ENCODE measurements at regions not wholly inside any gene's neighbourhood (a gene's known extent, or its start where the extent isn't known, plus 50 kb on each side); places are given as distances from the start of the nearest gene placed in this dataset.
"Not testable (repeated sequence)": the region's sequence is repeated elsewhere in the genome, so short reads cannot be mapped to it uniquely, and the experiment has no call there.

GRCh38 chrX:155747520-155747919 lies 133.6 kb upstream of the VAMP7 start:
- ATAC-seq (ENCODE audit: low FRiP score) (no peak), DNase-seq (ENCODE audit: low spot score) (no peak)
- TF ChIP-seq CTCF (IDR thresholded peaks at IDR 0.05), result no peak

DNA sequence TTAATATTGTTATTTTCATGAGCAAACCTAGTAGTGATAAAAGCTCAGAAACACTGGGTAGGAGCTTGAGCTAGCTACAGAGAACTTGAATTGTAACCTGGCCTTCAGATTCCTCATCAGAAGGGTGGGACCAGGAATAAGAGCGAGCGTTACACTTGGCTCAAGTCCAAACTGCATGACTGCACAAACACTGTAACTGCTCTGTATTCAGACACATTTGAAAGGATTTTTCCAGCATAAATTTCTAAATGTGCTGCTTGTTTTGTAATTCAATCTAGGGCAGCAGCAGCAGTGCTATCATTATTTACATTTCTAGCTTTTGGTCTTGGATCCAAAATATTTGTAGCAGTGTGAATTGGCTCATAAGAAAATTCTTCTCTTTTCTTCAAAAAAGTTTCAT lies 133.0 kb upstream of the TMLHE start:
- no peak for DNase-seq (ENCODE audit: low spot score)
- no peak for TF ChIP-seq CTCF (IDR thresholded peaks at IDR 0.05)
- no peak for ATAC-seq (ENCODE audit: low FRiP score)

DNA sequence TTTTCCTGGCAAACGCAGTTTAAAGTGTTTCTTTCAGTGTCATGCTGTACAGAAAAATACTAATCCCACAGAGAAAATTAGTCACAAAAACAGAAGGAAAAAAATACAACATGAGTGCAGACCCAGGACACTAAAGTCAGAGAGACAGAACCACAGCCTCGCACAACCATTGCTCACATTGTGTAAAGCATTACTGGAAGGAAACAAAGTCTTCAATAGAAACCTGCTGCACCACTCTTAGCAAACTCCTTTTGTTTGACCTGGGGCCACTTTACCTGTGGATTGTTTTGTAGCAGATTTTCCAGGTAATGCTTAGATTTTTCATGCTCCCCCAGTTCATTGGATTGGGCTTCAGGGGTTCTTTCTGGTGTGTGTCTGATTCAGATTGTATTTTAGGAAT lies 131.8 kb upstream of the TMLHE start:
- DNase-seq (ENCODE audit: low spot score), result no peak
- no peak for ATAC-seq (ENCODE audit: low FRiP score)

GRCh38 chrX:155728335-155728734 lies 115.6 kb upstream of the TMLHE start:
- ATAC-seq (ENCODE audit: low FRiP score); DNase-seq (ENCODE audit: low spot score): not testable (repeated sequence)

More for the DNA sequence above, 131.8 kb upstream of the TMLHE start:
- no peak for TF ChIP-seq CTCF (IDR thresholded peaks at IDR 0.05)

DNA sequence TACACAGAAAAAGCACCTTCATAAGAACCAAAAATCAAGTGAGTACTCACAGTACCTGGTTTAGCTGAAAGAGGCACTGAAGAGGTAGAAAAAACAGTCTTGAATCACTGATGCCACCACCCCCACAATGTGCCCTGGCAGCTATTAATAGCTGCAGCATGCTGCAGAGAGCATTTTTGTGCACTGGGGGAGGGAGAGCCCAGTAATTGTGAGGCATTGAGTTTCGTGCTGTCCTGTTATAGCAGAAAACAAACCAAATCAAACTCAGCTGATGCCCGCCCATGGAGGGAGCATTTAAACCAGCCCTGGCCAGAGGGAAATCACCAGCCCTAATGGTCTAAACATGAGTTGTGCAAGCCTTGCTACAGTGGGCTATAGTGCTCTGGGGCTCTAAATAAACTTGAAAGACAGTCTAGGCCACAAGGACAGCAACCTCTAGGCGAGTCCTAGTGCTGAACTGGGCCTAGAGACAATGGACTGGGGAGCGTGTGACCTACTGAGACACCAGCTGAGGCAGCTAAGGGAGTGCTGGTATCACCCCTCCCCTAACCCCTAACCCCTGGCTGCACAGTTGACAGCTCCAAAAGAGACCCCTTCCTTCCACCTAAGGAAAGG lies 106.3 kb upstream of the TMLHE start:
- no peak for TF ChIP-seq CTCF (IDR thresholded peaks at IDR 0.05)
- no peak for ATAC-seq (ENCODE audit: low FRiP score)
- no peak for DNase-seq (ENCODE audit: low spot score)

DNA sequence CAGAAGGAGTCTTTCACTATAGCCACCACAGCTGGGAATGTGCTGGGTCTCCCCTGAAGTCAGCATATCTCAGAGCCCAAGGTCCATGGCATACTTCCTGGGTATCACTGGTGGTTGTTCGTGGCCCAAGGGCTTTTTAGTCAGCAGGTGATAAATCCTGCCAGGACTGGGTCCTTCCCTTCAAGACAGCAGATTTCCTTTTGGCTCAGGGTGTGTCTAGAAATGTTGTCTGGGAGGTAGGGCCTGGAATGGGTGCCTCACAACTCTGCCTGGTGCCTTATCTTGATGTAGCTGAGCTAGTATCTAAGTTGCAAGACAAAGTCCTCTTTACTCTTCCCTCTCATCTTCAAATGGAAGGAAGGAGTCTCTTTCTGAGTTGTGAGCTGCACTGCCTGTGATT lies 102.4 kb upstream of the TMLHE start:
- DNase-seq (ENCODE audit: low spot score), result no peak
- ATAC-seq (ENCODE audit: low FRiP score), result no peak
- TF ChIP-seq CTCF (IDR thresholded peaks at IDR 0.05), result no peak

GRCh38 chrX:155695419-155695818 lies 82.7 kb upstream of the TMLHE start:
- no peak for TF ChIP-seq CTCF (IDR thresholded peaks at IDR 0.05)
- no peak for DNase-seq (ENCODE audit: low spot score)
- no peak for ATAC-seq (ENCODE audit: low FRiP score)

GRCh38 chrX:155694649-155695048 lies 81.9 kb upstream of the TMLHE start:
- ATAC-seq (ENCODE audit: low FRiP score) (no peak), DNase-seq (ENCODE audit: low spot score) (no peak)

More at GRCh38 chrX:155694649-155695048, 81.9 kb upstream of the TMLHE start:
- no peak for TF ChIP-seq CTCF (IDR thresholded peaks at IDR 0.05)

Data from omental fat pad (tissue), 3 donors.